ENCODE measurements at regions not wholly inside any gene's neighbourhood (a gene's known extent, or its start where the extent isn't known, plus 50 kb on each side); places are given as distances from the start of the nearest gene placed in this dataset.

GRCh38 chr6:40728643-40729042 lies 141.5 kb upstream of the LRFN2 start:
- H3K27ac Mint-ChIP-seq (ENCODE audit: unreplicated experiment): no peak overlapping the region
- peaks cover 9% of the 10 kb centered on the region for H3K4me1 Mint-ChIP-seq (ENCODE audit: low read depth, unreplicated experiment)
- H3K9me3 Mint-ChIP-seq (ENCODE audit: unreplicated experiment): no peaks in the 10 kb centered on the region
- H3K36me3 Mint-ChIP-seq (ENCODE audit: unreplicated experiment): no peaks in the 10 kb centered on the region
- TF ChIP-seq CTCF (IDR thresholded peaks at IDR 0.05; ENCODE audit: partially characterized antibody, unreplicated experiment): no peak
- no peak overlapping the region for H3K4me3 Mint-ChIP-seq (ENCODE audit: unreplicated experiment)
- no peaks in the 10 kb centered on the region for H3K27me3 Mint-ChIP-seq (ENCODE audit: unreplicated experiment)
- no peak for DNase-seq

- H3K9me3 Mint-ChIP-seq (ENCODE audit: unreplicated experiment): peaks cover 3% of the 10 kb centered on the region
Observed at GRCh38 chr6:40727271-40727670, 140.1 kb upstream of the LRFN2 start.

GRCh38 chr6:40726853-40727252 lies 139.7 kb upstream of the LRFN2 start:
- peaks cover 3% of the 10 kb centered on the region for H3K9me3 Mint-ChIP-seq (ENCODE audit: unreplicated experiment)
- peaks cover 4% of the 10 kb centered on the region for H3K27me3 Mint-ChIP-seq (ENCODE audit: unreplicated experiment)
- DNase-seq: no peak
- TF ChIP-seq CTCF (IDR thresholded peaks at IDR 0.05; ENCODE audit: partially characterized antibody, unreplicated experiment): no peak
- no peak overlapping the region for H3K4me3 Mint-ChIP-seq (ENCODE audit: unreplicated experiment)
- no peaks in the 10 kb centered on the region for H3K36me3 Mint-ChIP-seq (ENCODE audit: unreplicated experiment)
- H3K27ac Mint-ChIP-seq (ENCODE audit: unreplicated experiment): no peak overlapping the region
- peaks cover 20% of the 10 kb centered on the region for H3K4me1 Mint-ChIP-seq (ENCODE audit: low read depth, unreplicated experiment)

More at GRCh38 chr6:40727271-40727670, 140.1 kb upstream of the LRFN2 start:
- H3K4me3 Mint-ChIP-seq (ENCODE audit: unreplicated experiment): no peak overlapping the region
- no peaks in the 10 kb centered on the region for H3K36me3 Mint-ChIP-seq (ENCODE audit: unreplicated experiment)
- no peak overlapping the region for H3K27ac Mint-ChIP-seq (ENCODE audit: unreplicated experiment)
- H3K4me1 Mint-ChIP-seq (ENCODE audit: low read depth, unreplicated experiment): peaks cover 16% of the 10 kb centered on the region
- peak; percentile 36 for TF ChIP-seq CTCF (IDR thresholded peaks at IDR 0.05; ENCODE audit: partially characterized antibody, unreplicated experiment)
- peaks cover 2% of the 10 kb centered on the region for H3K27me3 Mint-ChIP-seq (ENCODE audit: unreplicated experiment)
- peak; percentile 49 for DNase-seq

GRCh38 chr6:40725390-40725789 lies 138.2 kb upstream of the LRFN2 start:
- Mint-ChIP-seq H3K4me1 (ENCODE audit: low read depth, unreplicated experiment) (peaks cover 34% of the 10 kb centered on the region), H3K27ac (ENCODE audit: unreplicated experiment) (no peak overlapping the region), H3K27me3 (ENCODE audit: unreplicated experiment) (peaks cover 4% of the 10 kb centered on the region), H3K9me3 (ENCODE audit: unreplicated experiment) (peaks cover 3% of the 10 kb centered on the region), H3K36me3 (ENCODE audit: unreplicated experiment) (no peaks in the 10 kb centered on the region), H3K4me3 (ENCODE audit: unreplicated experiment) (no peak overlapping the region)
- no peak for DNase-seq
- TF ChIP-seq CTCF (IDR thresholded peaks at IDR 0.05; ENCODE audit: partially characterized antibody, unreplicated experiment): no peak

GRCh38 chr6:40724886-40725285 lies 137.7 kb upstream of the LRFN2 start:
- Mint-ChIP-seq H3K27ac (ENCODE audit: unreplicated experiment) (no peak overlapping the region), H3K4me3 (ENCODE audit: unreplicated experiment) (no peak overlapping the region), H3K9me3 (ENCODE audit: unreplicated experiment) (peaks cover 3% of the 10 kb centered on the region), H3K27me3 (ENCODE audit: unreplicated experiment) (peaks cover 4% of the 10 kb centered on the region), H3K4me1 (ENCODE audit: low read depth, unreplicated experiment) (peaks cover 38% of the 10 kb centered on the region), H3K36me3 (ENCODE audit: unreplicated experiment) (no peaks in the 10 kb centered on the region)
- DNase-seq: no peak
- no peak for TF ChIP-seq CTCF (IDR thresholded peaks at IDR 0.05; ENCODE audit: partially characterized antibody, unreplicated experiment)

Data from glutamatergic neuron (in vitro differentiated cells).